ENCODE measurements at regions not wholly inside any gene's neighbourhood (a gene's known extent, or its start where the extent isn't known, plus 50 kb on each side); places are given as distances from the start of the nearest gene placed in this dataset.

DNA sequence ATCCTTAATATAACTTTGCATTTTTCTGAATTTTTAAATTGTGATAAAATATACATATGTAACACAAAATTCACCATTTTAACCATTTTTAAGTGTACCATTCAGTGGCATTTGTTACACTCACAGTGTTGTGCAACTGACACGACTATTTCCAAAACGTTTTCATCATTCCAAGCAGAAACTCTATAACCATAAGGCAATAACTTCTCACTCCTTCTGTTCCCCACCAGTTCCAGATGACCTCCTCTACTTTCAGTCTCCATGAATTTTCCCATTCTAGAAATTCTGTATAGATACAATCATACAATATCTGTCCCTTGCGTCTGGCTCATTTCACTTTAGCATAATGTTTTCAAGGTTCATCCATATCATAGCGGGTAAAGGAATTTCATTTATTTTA lies 223.5 kb upstream of the TTC14 start:
- Histone ChIP-seq H3K4me2 (ENCODE audit: low read length) (no peak overlapping the region), H3K27me3 (ENCODE audit: insufficient read depth, low read depth, low read length) (no peaks in the 10 kb centered on the region), H4K20me1 (ENCODE audit: insufficient read depth) (no peaks in the 10 kb centered on the region), H3F3A (ENCODE audit: insufficient read depth, low read length, poor library complexity, severe bottlenecking) (no peaks in the 10 kb centered on the region), H3K79me2 (replicated peaks; ENCODE audit: insufficient read depth, low read length) (no peaks in the 10 kb centered on the region), H3K9me3 (ENCODE audit: low read length) (no peaks in the 10 kb centered on the region), H3K9ac (ENCODE audit: low read length) (no peak overlapping the region), H3K9me2 (ENCODE audit: insufficient read depth, low read length) (no peaks in the 10 kb centered on the region), H2AFZ (ENCODE audit: low read depth, low read length) (no peak overlapping the region), H3K4me3 (ENCODE audit: low read length) (no peak overlapping the region), H3K36me3 (ENCODE audit: insufficient read depth, low read length) (no peaks in the 10 kb centered on the region), H3K27ac (ENCODE audit: low read length) (no peak overlapping the region)
- no peak for TF ChIP-seq EZH2 (IDR thresholded peaks at IDR 0.05; ENCODE audit: borderline replicate concordance, insufficient read depth, low read length, poor library complexity, severe bottlenecking)
- TF ChIP-seq POLR2AphosphoS5 (IDR thresholded peaks at IDR 0.05) = no peak
- TF ChIP-seq, protein P1, sequence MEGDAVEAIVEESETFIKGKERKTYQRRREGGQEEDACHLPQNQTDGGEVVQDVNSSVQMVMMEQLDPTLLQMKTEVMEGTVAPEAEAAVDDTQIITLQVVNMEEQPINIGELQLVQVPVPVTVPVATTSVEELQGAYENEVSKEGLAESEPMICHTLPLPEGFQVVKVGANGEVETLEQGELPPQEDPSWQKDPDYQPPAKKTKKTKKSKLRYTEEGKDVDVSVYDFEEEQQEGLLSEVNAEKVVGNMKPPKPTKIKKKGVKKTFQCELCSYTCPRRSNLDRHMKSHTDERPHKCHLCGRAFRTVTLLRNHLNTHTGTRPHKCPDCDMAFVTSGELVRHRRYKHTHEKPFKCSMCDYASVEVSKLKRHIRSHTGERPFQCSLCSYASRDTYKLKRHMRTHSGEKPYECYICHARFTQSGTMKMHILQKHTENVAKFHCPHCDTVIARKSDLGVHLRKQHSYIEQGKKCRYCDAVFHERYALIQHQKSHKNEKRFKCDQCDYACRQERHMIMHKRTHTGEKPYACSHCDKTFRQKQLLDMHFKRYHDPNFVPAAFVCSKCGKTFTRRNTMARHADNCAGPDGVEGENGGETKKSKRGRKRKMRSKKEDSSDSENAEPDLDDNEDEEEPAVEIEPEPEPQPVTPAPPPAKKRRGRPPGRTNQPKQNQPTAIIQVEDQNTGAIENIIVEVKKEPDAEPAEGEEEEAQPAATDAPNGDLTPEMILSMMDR (IDR thresholded peaks at IDR 0.05; ENCODE audit: poor library complexity, severe bottlenecking) = no peak
- TF ChIP-seq SMC3 (conservative IDR thresholded peaks at IDR 0.05; ENCODE audit: poor library complexity) = no peak
- no peak for TF ChIP-seq TAF1 (IDR thresholded peaks at IDR 0.05; ENCODE audit: low read depth)
- TF ChIP-seq, protein P2, sequence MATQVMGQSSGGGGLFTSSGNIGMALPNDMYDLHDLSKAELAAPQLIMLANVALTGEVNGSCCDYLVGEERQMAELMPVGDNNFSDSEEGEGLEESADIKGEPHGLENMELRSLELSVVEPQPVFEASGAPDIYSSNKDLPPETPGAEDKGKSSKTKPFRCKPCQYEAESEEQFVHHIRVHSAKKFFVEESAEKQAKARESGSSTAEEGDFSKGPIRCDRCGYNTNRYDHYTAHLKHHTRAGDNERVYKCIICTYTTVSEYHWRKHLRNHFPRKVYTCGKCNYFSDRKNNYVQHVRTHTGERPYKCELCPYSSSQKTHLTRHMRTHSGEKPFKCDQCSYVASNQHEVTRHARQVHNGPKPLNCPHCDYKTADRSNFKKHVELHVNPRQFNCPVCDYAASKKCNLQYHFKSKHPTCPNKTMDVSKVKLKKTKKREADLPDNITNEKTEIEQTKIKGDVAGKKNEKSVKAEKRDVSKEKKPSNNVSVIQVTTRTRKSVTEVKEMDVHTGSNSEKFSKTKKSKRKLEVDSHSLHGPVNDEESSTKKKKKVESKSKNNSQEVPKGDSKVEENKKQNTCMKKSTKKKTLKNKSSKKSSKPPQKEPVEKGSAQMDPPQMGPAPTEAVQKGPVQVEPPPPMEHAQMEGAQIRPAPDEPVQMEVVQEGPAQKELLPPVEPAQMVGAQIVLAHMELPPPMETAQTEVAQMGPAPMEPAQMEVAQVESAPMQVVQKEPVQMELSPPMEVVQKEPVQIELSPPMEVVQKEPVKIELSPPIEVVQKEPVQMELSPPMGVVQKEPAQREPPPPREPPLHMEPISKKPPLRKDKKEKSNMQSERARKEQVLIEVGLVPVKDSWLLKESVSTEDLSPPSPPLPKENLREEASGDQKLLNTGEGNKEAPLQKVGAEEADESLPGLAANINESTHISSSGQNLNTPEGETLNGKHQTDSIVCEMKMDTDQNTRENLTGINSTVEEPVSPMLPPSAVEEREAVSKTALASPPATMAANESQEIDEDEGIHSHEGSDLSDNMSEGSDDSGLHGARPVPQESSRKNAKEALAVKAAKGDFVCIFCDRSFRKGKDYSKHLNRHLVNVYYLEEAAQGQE (IDR thresholded peaks at IDR 0.05; ENCODE audit: borderline replicate concordance) = no peak
- no peak for TF ChIP-seq MXI1 (conservative IDR thresholded peaks at IDR 0.05; ENCODE audit: poor library complexity, severe bottlenecking)
- no peak for TF ChIP-seq EP300 (conservative IDR thresholded peaks at IDR 0.05; ENCODE audit: poor library complexity, severe bottlenecking)
- no peak for TF ChIP-seq RAD21 (conservative IDR thresholded peaks at IDR 0.05)

DNA sequence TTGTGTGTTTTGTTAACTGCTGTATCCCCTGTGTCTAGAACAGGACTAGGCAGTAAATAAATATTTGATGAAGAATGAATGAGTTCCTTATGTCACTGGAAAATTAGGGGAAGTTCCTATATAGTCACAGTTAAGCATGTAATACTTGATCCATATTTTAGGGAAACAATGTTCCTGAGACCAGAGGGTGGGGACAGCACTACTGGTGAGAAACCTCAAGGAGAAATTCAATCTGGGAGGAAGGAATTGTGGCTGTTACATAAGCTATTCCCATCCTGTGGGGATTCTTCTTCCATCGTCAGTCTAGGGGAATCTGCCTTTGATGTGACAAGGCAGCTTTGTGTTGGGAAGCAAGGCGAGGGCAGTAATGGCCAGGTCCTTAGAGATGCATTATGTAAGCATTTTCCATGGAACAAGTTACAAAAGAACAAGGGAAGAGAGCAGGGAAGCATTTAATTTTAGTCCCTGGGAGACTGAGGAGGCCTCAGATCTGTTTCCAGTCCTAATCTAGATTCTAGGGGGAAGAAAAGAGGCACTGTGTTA lies 219.3 kb upstream of the TTC14 start:
- Histone ChIP-seq H3K79me2 (replicated peaks; ENCODE audit: insufficient read depth, low read length) (no peaks in the 10 kb centered on the region), H3K9ac (ENCODE audit: low read length) (no peak overlapping the region), H3K4me3 (ENCODE audit: low read length) (no peak overlapping the region), H3K27me3 (ENCODE audit: insufficient read depth, low read depth, low read length) (no peaks in the 10 kb centered on the region), H3K27ac (ENCODE audit: low read length) (no peak overlapping the region), H3K9me3 (ENCODE audit: low read length) (no peaks in the 10 kb centered on the region), H3K36me3 (ENCODE audit: insufficient read depth, low read length) (no peaks in the 10 kb centered on the region), H3F3A (ENCODE audit: insufficient read depth, low read length, poor library complexity, severe bottlenecking) (no peaks in the 10 kb centered on the region), H3K9me2 (ENCODE audit: insufficient read depth, low read length) (no peaks in the 10 kb centered on the region), H4K20me1 (ENCODE audit: insufficient read depth) (no peaks in the 10 kb centered on the region), H3K4me2 (ENCODE audit: low read length) (no peak overlapping the region), H2AFZ (ENCODE audit: low read depth, low read length) (no peak overlapping the region)
- TF ChIP-seq, protein P2 (IDR thresholded peaks at IDR 0.05; ENCODE audit: borderline replicate concordance) = no peak
- no peak for TF ChIP-seq MXI1 (conservative IDR thresholded peaks at IDR 0.05; ENCODE audit: poor library complexity, severe bottlenecking)
- TF ChIP-seq, protein P1 (IDR thresholded peaks at IDR 0.05; ENCODE audit: poor library complexity, severe bottlenecking) = no peak
- TF ChIP-seq TAF1 (IDR thresholded peaks at IDR 0.05; ENCODE audit: low read depth) = no peak
- TF ChIP-seq POLR2AphosphoS5 (IDR thresholded peaks at IDR 0.05) = no peak
- TF ChIP-seq EZH2 (IDR thresholded peaks at IDR 0.05; ENCODE audit: borderline replicate concordance, insufficient read depth, low read length, poor library complexity, severe bottlenecking) = no peak
- no peak for TF ChIP-seq RAD21 (conservative IDR thresholded peaks at IDR 0.05)
- TF ChIP-seq EP300 (conservative IDR thresholded peaks at IDR 0.05; ENCODE audit: poor library complexity, severe bottlenecking) = no peak
- TF ChIP-seq SMC3 (conservative IDR thresholded peaks at IDR 0.05; ENCODE audit: poor library complexity) = no peak
